ENCODE measurements at regions not wholly inside any gene's neighbourhood (a gene's known extent, or its start where the extent isn't known, plus 50 kb on each side); places are given as distances from the start of the nearest gene placed in this dataset.

DNA sequence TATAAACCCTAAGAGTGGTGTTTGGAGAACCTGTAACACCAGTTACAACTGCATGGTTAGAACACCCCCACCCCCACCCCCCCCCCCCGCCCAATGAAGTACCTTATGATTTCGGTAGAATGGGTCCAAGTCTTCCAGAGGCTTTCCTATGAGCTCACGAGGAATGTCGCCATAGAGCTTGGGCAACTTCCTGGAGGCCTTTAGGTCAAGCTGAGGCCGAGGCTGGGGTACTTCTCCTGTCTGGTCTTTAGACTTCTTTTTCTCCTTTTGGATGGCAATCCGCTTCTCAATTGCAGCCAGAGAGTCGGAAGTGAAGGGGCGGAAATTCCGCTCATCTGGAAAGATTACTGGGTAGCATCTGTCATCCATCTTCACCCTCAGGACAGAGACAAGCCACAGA is 101.8 kb downstream of the SCN11A start:
- Histone ChIP-seq H3K27me3 (ENCODE audit: control insufficient read depth in 1 of 2, insufficient read depth in 2 of 2, low read length in 2 of 2) (no peaks in the 10 kb centered on the region), H3K4me1 (ENCODE audit: insufficient read depth, low read length) (no peaks in the 10 kb centered on the region), H3K9me3 (ENCODE audit: control insufficient read depth in 1 of 2, insufficient read depth in 1 of 2, low read length in 2 of 2) (no peaks in the 10 kb centered on the region), H3K36me3 (ENCODE audit: insufficient read depth, low read length) (no peaks in the 10 kb centered on the region), H3K27ac (ENCODE audit: low read depth in 1 of 2, low read length in 2 of 2) (no peak overlapping the region), H3K4me3 (ENCODE audit: low read length) (no peak overlapping the region)
- no peaks in the 10 kb centered on the region for H3K4me1 Mint-ChIP-seq (ENCODE audit: low read depth)
- no peak overlapping the region for H3K27ac Mint-ChIP-seq
- TF ChIP-seq, protein P1, sequence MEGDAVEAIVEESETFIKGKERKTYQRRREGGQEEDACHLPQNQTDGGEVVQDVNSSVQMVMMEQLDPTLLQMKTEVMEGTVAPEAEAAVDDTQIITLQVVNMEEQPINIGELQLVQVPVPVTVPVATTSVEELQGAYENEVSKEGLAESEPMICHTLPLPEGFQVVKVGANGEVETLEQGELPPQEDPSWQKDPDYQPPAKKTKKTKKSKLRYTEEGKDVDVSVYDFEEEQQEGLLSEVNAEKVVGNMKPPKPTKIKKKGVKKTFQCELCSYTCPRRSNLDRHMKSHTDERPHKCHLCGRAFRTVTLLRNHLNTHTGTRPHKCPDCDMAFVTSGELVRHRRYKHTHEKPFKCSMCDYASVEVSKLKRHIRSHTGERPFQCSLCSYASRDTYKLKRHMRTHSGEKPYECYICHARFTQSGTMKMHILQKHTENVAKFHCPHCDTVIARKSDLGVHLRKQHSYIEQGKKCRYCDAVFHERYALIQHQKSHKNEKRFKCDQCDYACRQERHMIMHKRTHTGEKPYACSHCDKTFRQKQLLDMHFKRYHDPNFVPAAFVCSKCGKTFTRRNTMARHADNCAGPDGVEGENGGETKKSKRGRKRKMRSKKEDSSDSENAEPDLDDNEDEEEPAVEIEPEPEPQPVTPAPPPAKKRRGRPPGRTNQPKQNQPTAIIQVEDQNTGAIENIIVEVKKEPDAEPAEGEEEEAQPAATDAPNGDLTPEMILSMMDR (IDR thresholded peaks at IDR 0.05): no peak
- ATAC-seq (ENCODE audit: poor library complexity) (no peak), DNase-seq (no peak)
- no peaks in the 10 kb centered on the region for H3K36me3 Mint-ChIP-seq (ENCODE audit: low read depth)
- H3K4me3 Mint-ChIP-seq: no peak overlapping the region
- ChIA-PET CTCF (no interaction called here), POLR2A (no interaction called here)
- H3K27me3 Mint-ChIP-seq: peaks cover 6% of the 10 kb centered on the region
- intact Hi-C loops (cut with DNase I, micrococcal nuclease): no loop called here
- H3K9me3 Mint-ChIP-seq: no peaks in the 10 kb centered on the region

DNA sequence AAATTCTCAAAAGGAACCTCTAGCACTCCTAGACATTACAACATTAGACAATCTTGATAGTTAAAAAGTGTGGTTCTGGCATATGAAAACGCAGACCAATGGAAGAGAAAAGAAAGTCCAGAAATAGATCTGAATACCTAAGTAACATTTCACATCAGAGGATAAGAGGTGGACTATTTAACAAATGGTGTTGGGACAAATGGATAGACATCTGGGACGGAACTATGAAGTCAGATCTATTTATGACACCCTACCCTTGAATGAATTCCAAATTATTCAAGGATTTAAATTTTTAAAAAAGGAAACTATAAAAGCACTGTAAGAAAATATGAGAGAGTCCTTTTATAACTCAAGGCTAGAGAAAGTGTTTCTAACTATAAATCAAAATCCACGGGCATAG is 111.3 kb downstream of the SCN11A start:
- H3K4me3 ChIP-seq (ENCODE audit: low read length): no peak overlapping the region
- H3K36me3 ChIP-seq (ENCODE audit: insufficient read depth, low read length): no peaks in the 10 kb centered on the region
- no peak overlapping the region for H3K4me3 Mint-ChIP-seq
- H3K36me3 Mint-ChIP-seq (ENCODE audit: low read depth): no peaks in the 10 kb centered on the region
- H3K27me3 ChIP-seq (ENCODE audit: control insufficient read depth in 1 of 2, insufficient read depth in 2 of 2, low read length in 2 of 2): no peaks in the 10 kb centered on the region
- intact Hi-C loops (cut with DNase I, micrococcal nuclease): no loop called here
- H3K9me3 Mint-ChIP-seq: no peaks in the 10 kb centered on the region
- H3K27ac ChIP-seq (ENCODE audit: low read depth in 1 of 2, low read length in 2 of 2): no peak overlapping the region
- TF ChIP-seq, protein P1 (IDR thresholded peaks at IDR 0.05): no peak
- ATAC-seq (ENCODE audit: poor library complexity) (no peak), DNase-seq (no peak)
- H3K27me3 Mint-ChIP-seq: no peaks in the 10 kb centered on the region
- no peaks in the 10 kb centered on the region for H3K4me1 Mint-ChIP-seq (ENCODE audit: low read depth)
- CTCF ChIA-PET: no interaction called here
- POLR2A ChIA-PET: no interaction called here
- H3K27ac Mint-ChIP-seq: no peak overlapping the region
- H3K9me3 ChIP-seq (ENCODE audit: control insufficient read depth in 1 of 2, insufficient read depth in 1 of 2, low read length in 2 of 2): no peaks in the 10 kb centered on the region
- H3K4me1 ChIP-seq (ENCODE audit: insufficient read depth, low read length): no peaks in the 10 kb centered on the region

DNA sequence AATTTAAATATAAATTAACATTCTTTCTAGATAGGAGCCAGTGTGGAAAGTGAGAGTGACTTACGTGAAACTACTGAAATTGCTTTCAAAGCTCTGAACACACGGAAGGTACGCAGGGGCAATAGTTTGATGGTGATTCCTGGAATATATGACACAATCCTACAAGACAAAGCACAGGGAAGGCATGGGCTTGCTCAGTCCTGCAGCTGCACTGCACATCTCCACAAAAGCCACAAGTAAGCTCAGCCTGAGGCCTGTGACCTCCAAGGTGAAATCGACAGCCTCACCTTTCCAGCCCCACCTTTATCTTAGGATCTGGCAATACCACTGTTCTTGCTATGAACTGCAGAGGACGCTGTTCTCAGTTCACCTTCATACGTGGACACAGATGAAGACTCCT is 109.3 kb upstream of the SCN10A start:
- DNase-seq: no peak
- no peak for ATAC-seq (ENCODE audit: poor library complexity)
- TF ChIP-seq, protein P1 (IDR thresholded peaks at IDR 0.05): no peak
- POLR2A ChIA-PET: no interaction called here
- no peak overlapping the region for H3K27ac Mint-ChIP-seq
- H3K4me3 Mint-ChIP-seq: no peak overlapping the region
- no peaks in the 10 kb centered on the region for H3K9me3 Mint-ChIP-seq
- CTCF ChIA-PET: no interaction called here
- intact Hi-C loops (cut with DNase I, micrococcal nuclease): no loop called here
- no peaks in the 10 kb centered on the region for H3K36me3 ChIP-seq (ENCODE audit: insufficient read depth, low read length)
- H3K9me3 ChIP-seq (ENCODE audit: control insufficient read depth in 1 of 2, insufficient read depth in 1 of 2, low read length in 2 of 2): no peaks in the 10 kb centered on the region
- H3K27me3 Mint-ChIP-seq: peaks cover 17% of the 10 kb centered on the region
- H3K27ac ChIP-seq (ENCODE audit: low read depth in 1 of 2, low read length in 2 of 2): no peak overlapping the region
- H3K4me1 ChIP-seq (ENCODE audit: insufficient read depth, low read length): no peaks in the 10 kb centered on the region
- peaks cover 0 to 2% of the 10 kb centered on the region in 2 experiments for H3K27me3 ChIP-seq (ENCODE audit: control insufficient read depth in 1 of 2, insufficient read depth in 2 of 2, low read length in 2 of 2)
- no peaks in the 10 kb centered on the region for H3K36me3 Mint-ChIP-seq (ENCODE audit: low read depth)
- H3K4me1 Mint-ChIP-seq (ENCODE audit: low read depth): no peaks in the 10 kb centered on the region
- no peak overlapping the region for H3K4me3 ChIP-seq (ENCODE audit: low read length)
